ENCODE measurements at regions not wholly inside any gene's neighbourhood (a gene's known extent, or its start where the extent isn't known, plus 50 kb on each side); places are given as distances from the start of the nearest gene placed in this dataset.
"Not testable (repeated sequence)": the region's sequence is repeated elsewhere in the genome, so short reads cannot be mapped to it uniquely, and the experiment has no call there.

- DNase-seq = no peak
Observed at GRCh38 chr11:92439133-92439532, 214.5 kb downstream of the FAT3 start.

DNA sequence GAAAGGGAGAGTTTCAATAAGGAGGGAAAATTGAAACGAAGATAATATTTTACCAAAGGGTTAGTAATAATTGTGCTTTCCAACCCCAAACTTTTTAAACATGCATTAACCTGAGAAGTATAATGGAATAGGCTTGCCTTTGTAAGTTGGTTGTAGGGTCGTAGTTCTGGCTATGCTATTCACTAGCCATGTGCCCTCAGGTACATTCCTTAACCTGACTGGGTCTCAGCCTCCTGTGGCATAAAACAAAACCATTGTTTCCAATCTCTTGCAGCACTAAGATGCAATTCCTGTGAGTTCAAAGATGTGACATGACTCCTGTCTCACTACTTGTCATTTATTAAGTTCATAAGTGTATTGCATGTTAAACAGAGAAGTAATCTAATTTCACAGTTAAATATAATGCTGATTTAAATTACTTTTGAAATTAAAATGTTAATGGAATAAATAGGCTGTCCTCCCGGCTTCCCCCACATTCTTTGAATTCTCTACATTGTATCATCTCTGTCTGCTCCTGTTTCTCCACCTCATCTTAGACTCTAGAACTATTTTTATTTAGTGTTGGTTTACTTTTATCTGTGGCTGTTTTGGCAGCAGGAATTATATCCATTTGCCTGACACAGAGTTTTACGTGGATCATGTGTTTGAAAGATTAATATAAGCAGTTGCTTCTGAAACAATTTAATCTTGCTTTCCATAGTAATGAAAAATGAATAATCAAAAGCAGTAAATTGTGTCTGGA lies 216.3 kb downstream of the FAT3 start:
- DNase-seq = no peak

DNA sequence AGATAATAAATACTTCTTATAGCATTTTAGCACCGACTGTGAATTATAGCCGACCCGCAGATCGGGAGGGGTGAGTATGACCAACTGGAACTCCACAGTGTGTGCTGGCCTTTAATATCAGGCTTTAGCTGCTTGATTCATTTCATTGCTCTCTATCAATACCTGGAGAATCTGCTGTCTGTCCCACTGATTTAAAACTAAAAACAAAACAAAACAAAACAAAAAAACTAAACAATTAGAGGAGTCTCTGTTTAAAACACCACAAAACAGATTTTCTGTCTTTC lies 216.8 kb downstream of the FAT3 start:
- no peak for DNase-seq

- no peak for DNase-seq
Observed at GRCh38 chr11:92443199-92443598, 218.6 kb downstream of the FAT3 start.

DNA sequence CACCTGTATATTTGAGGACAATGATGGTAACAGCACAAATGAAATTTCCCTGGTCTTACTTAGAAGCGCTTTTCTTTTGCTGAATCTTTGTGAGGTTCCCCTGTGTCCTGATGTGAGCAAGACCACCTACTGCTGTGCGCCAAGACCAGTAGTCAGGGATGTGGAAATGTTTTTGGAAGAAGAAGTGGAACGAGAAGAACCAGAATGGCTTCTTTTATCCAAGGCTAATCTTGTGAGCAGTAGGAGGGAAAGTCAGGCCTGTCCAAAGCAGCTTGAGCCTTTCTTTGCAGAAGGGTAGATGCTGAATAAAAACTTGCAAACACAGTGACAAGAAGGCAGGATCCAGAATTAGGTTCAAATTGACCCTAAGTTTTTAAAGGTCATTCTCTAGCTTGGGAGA lies 223.0 kb downstream of the FAT3 start:
- DNase-seq = no peak

GRCh38 chr11:92449222-92449621 lies 224.6 kb downstream of the FAT3 start:
- no peak for DNase-seq

DNA sequence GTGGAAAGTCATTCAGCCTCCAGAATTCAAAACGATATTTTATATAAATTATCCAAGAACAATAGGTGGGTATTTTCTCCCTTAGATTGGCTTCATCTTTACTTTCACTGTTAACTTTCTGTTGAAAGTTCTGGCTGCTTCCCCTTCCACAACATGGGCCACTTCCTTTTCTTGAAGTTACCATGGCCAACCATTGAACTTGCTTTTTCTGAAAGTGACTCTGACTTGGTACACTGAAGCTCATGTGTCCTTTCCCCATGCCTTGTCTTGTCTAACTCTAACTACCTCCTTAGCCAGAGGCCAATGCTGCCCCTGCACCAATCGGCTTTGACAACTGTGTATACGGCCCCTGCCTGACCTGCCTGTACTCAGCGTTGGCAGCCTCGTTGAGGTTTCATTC lies 225.2 kb downstream of the FAT3 start:
- DNase-seq = no peak

DNA sequence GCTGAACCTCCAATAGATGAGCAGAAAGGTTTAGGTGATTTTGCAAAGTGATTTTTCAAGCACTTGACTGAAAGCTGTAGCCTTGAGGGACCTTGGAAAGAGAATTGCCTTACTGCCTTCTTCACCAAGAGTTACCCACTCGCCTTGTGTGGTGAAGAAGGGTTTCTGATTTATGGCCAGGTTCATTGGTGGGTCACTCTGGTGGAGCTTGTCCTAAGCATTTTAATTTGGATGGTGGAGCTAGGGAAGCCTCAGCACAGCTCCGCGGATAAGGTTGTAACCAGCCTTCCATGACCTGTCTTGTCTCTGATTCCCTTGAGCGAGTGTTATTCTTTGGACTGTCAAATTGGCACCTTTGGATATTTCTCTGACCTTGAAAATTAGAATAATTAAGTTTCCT lies 226.4 kb downstream of the FAT3 start:
- DNase-seq = no peak

GRCh38 chr11:92453055-92453454 lies 228.4 kb downstream of the FAT3 start:
- no peak for DNase-seq

GRCh38 chr11:92455210-92455790 lies 230.7 kb downstream of the FAT3 start:
- no peak for DNase-seq

GRCh38 chr11:92457250-92457649 lies 232.6 kb downstream of the FAT3 start:
- DNase-seq = no peak

DNA sequence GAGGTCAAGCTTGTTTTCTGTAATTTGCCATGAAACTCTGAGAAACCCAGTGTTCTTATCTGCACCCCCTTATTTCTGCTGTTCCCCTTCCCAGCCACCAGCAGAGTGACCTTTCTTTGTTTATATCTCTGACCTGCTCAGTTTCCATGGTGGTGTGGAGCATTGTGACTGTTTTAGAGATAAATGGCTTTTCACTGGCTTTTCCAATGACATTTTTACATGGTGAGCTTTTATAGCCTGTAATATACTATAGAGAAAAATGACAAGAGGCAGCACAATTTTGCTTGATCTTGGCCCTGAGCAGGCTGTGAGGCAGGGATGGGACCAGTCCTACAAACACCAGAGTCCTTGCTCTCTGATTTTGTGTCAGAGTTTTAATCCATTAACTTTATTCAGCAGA lies 233.9 kb downstream of the FAT3 start:
- no peak for DNase-seq

- no peak for DNase-seq
Observed at GRCh38 chr11:92460213-92460612, 235.6 kb downstream of the FAT3 start.

GRCh38 chr11:92461447-92461846 lies 236.8 kb downstream of the FAT3 start:
- DNase-seq = no peak

GRCh38 chr11:92462821-92463220 lies 238.2 kb downstream of the FAT3 start:
- no peak for DNase-seq

DNA sequence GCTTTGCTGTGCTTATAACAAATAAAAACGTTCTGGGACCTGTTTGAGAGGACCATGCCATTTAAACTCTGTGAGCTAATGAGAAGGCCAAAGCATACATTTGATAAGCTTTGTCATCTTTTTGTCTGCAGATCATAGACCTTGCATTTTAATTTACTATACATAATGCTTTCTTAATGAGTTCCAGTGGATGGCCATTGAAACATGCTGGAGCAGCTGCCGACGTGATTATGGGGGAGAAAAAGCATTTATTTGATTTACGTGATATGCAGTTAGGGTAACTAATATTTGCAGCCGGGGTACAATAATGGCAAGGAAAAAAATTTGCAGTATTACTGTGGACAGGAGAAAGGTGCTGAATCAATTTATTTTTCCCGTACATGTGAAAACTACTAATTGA lies 240.2 kb downstream of the FAT3 start:
- no peak for DNase-seq

DNA sequence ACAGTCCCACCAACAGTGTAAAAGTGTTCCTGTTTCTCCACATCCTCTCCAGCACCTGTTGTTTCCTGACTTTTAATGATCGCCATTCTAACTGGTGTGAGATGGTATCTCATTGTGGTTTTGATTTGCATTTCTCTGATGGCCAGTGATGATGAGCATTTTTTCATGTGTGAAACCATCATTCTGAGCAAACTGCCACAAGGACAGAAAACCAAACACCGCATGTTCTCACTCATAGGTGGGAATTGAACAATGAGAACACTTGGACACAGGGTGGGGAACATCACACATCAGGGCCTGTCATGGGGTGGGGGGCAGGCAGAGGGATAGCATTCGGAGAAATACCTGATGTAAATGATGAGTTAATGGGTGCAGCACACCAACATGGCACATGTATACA lies 240.8 kb downstream of the FAT3 start:
- not testable (repeated sequence) for DNase-seq

GRCh38 chr11:92473736-92474135 lies 249.1 kb downstream of the FAT3 start:
- no peak for DNase-seq

DNA sequence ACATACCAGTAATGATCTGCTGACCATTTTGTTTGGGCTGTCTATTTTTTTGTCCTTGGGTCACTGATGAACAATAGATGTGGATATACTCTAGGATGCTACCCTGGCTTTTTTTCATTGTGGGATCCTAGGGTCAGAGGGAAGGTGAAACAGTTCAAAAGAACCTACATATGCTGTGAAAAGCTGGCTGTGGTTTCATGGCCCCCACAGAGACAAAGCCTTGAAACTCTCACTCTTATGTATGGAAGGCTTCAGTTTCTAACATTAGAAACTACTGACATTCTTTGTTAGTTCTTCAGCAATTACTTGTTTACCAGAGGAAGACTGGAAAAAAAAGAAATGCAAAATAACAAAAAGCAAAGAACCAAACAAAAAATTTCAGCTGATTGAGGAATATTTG lies 250.7 kb downstream of the FAT3 start:
- DNase-seq = no peak

GRCh38 chr11:92475819-92476218 lies 251.2 kb downstream of the FAT3 start:
- DNase-seq = no peak

- DNase-seq = peak; percentile 35
Observed at GRCh38 chr11:92477686-92478085, 253.1 kb downstream of the FAT3 start.

GRCh38 chr11:92480499-92480898 lies 255.9 kb downstream of the FAT3 start:
- no peak for DNase-seq

- DNase-seq = peak; percentile 26
Observed at GRCh38 chr11:92482492-92483060, 258.0 kb downstream of the FAT3 start.

GRCh38 chr11:92484570-92484969 lies 260.0 kb downstream of the FAT3 start:
- DNase-seq = no peak

DNA sequence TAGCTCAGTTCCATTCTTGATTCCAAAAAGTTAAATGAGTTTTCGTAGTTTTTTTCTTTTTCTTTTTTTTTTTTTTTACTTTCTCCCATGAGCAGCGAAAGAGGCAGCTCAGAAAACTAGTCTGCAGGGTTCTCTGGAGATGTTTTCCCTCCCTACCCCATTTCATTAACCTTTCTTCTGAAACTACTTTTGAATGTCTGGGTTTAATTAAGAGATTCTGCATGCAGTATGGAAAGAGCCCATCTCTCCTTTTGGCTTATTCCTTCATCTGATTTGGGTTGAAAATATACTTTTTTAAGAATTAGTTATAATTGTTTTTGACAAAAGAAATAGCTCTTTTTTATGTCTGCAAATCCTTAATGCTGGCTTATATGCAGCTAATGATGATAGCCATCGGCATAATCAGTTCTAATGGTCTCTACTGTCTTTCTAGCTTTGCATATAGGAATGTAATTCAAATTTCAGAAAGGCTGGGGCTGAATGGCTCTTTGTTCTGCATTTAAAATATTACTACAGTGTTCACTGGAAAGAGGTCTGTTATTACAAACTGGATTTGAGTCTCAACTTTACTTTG lies 265.3 kb downstream of the FAT3 start:
- no peak for DNase-seq
